Parathyroid adenoma (tissue), 2 donors: ENCODE measurements at regions not wholly inside any gene's neighbourhood (a gene's known extent, or its start where the extent isn't known, plus 50 kb on each side); places are given as distances from the start of the nearest gene placed in this dataset.
A peak's percentile ranks its signal among the peaks of the same experiment; 100 is the strongest.

Experiments used
- H2AFZ ChIP-seq: fragments of 300-600 bp; sonication (generic); one replicate; pipeline ENCODE4 v1.7.0; 2017; ENCODE audit warnings: antibody characterized with exemption, mild to moderate bottlenecking
- H3K27ac ChIP-seq: fragments of 300-600 bp; sonication (generic); one replicate; pipeline ENCODE4 v1.7.0; 2017
- H3K27me3 ChIP-seq: fragments of 300-600 bp; sonication (generic); one replicate; pipeline ENCODE4 v1.7.0; 2017; ENCODE audit warnings: low read length; ENCODE audit not compliant: control insufficient read depth, insufficient read depth
- H3K36me3 ChIP-seq: fragments of 300-600 bp; sonication (generic); one replicate; pipeline ENCODE4 v1.7.0; 2017; ENCODE audit warnings: low read length; ENCODE audit not compliant: control insufficient read depth, insufficient read depth
- H3K4me1 ChIP-seq: fragments of 300-600 bp; sonication (generic); one replicate; pipeline ENCODE4 v1.7.0; 2017; ENCODE audit warnings: control low read depth
- H3K4me2 ChIP-seq: fragments of 300-600 bp; sonication (generic); one replicate; pipeline ENCODE4 v1.7.0; 2017; ENCODE audit warnings: low read length
- H3K4me3 ChIP-seq: fragments of 300-600 bp; sonication (generic); one replicate; pipeline ENCODE4 v1.7.0; 2017; ENCODE audit warnings: low read depth, low read length
- H3K79me2 ChIP-seq: fragments of 300-600 bp; sonication (generic); one replicate; pipeline ENCODE4 v1.7.0; 2017; ENCODE audit warnings: control low read depth
- H3K9ac ChIP-seq: fragments of 300-600 bp; sonication (generic); one replicate; pipeline ENCODE4 v1.7.0; 2017; ENCODE audit warnings: mild to moderate bottlenecking
- H3K9me3 ChIP-seq: fragments of 300-600 bp; sonication (generic); one replicate; pipeline ENCODE4 v1.7.0; 2017; ENCODE audit warnings: low read length; ENCODE audit not compliant: control insufficient read depth
- CTCF ChIP-seq: fragments of 300-600 bp; sonication (generic); IDR thresholded peaks from one replicate; pipeline ENCODE4 v1.7.0; 2017; ENCODE audit warnings: antibody characterized with exemption, mild to moderate bottlenecking
- donor health status: primary hyperparathyroidism.

DNA sequence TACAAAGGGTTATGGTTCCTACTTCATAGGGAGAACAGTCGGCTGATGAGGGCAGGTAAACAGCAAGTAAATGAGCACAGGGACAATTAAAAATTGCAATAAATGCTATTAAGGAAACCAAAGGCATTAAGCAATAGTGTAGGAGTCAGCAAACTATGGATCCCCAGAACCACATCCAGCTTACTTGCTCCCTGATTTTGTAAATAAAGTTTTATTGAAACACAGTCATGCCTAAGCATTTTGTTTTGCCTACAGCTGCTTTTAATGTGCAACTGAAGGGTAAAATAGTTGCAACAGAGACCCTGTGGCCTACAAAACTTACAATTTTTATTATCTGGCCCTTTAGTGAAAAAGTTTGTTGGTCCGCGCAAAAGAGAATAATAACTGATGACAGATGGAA, 351.2 kb upstream of the NR2F2 start:
- no peak for TF ChIP-seq CTCF
- Histone ChIP-seq H3K27me3 (no peaks in the 10 kb centered on the region), H3K79me2 (no peaks in the 10 kb centered on the region), H3K9me3 (no peaks in the 10 kb centered on the region), H3K36me3 (no peaks in the 10 kb centered on the region), H3K4me2 (no peak overlapping the region), H3K9ac (no peak overlapping the region), H2AFZ (no peak overlapping the region), H3K4me3 (no peak overlapping the region), H3K4me1 (no peaks in the 10 kb centered on the region), H3K27ac (no peak overlapping the region)

- Histone ChIP-seq H3K27me3 (no peaks in the 10 kb centered on the region), H3K27ac (no peak overlapping the region), H3K79me2 (no peaks in the 10 kb centered on the region), H3K4me1 (no peaks in the 10 kb centered on the region), H3K36me3 (no peaks in the 10 kb centered on the region), H3K4me2 (no peak overlapping the region), H3K4me3 (no peak overlapping the region), H3K9ac (no peak overlapping the region), H2AFZ (no peak overlapping the region), H3K9me3 (no peaks in the 10 kb centered on the region)
- TF ChIP-seq CTCF: no peak
Observed at GRCh38 chr15:95981209-95981608, 349.3 kb upstream of the NR2F2 start.

- Histone ChIP-seq H3K9me3 (no peaks in the 10 kb centered on the region), H3K36me3 (no peaks in the 10 kb centered on the region), H3K27ac (no peak overlapping the region), H3K79me2 (no peaks in the 10 kb centered on the region), H3K4me1 (no peaks in the 10 kb centered on the region), H3K9ac (no peak overlapping the region), H3K4me2 (no peak overlapping the region), H2AFZ (no peak overlapping the region), H3K27me3 (no peaks in the 10 kb centered on the region), H3K4me3 (no peak overlapping the region)
- no peak for TF ChIP-seq CTCF
Observed at GRCh38 chr15:95987299-95987698, 343.2 kb upstream of the NR2F2 start.

GRCh38 chr15:95987886-95988573, 342.5 kb upstream of the NR2F2 start:
- no peak overlapping the region for H3K9ac ChIP-seq
- no peaks in the 10 kb centered on the region for H3K79me2 ChIP-seq
- H3K4me1 ChIP-seq: no peaks in the 10 kb centered on the region
- no peaks in the 10 kb centered on the region for H3K27me3 ChIP-seq
- peak overlapping the region; percentile 46 for H2AFZ ChIP-seq
- no peaks in the 10 kb centered on the region for H3K9me3 ChIP-seq
- TF ChIP-seq CTCF: no peak
- H3K4me3 ChIP-seq: no peak overlapping the region
- H3K36me3 ChIP-seq: no peaks in the 10 kb centered on the region
- peak overlapping the region; percentile 51 for H3K27ac ChIP-seq
- H3K4me2 ChIP-seq: no peak overlapping the region

- H3K9ac ChIP-seq: no peak overlapping the region
- no peak overlapping the region for H3K4me2 ChIP-seq
- no peaks in the 10 kb centered on the region for H3K36me3 ChIP-seq
- H2AFZ ChIP-seq: peak overlapping the region; percentile 46
- no peak for TF ChIP-seq CTCF
- no peak overlapping the region for H3K4me3 ChIP-seq
- H3K27me3 ChIP-seq: no peaks in the 10 kb centered on the region
- H3K79me2 ChIP-seq: no peaks in the 10 kb centered on the region
- no peaks in the 10 kb centered on the region for H3K4me1 ChIP-seq
- H3K27ac ChIP-seq: peak overlapping the region; percentile 51
- no peaks in the 10 kb centered on the region for H3K9me3 ChIP-seq
Observed at GRCh38 chr15:95988574-95988887, 342.0 kb upstream of the NR2F2 start.
